ENCODE measurements at regions not wholly inside any gene's neighbourhood (a gene's known extent, or its start where the extent isn't known, plus 50 kb on each side); places are given as distances from the start of the nearest gene placed in this dataset.

DNA sequence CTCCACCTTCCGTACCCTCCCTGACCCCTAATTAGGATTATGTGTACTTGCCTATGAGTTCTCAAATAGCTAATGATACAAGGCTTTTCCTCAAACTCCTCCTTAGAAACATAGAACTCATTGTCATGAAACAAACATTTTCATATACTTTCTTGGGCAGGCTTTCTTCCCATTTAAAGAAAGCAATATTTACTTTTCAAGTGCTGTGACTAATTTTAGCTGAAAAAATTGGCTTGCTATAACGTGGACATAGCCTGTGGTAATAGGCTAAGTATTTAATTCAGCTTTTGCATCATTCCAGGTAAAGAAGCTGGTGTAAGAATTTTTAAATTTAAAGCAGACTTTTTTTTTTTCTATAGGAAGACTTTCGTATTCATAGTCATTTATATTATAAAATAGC is 208.7 kb downstream of the SOX2 start:
- TF ChIP-seq POLR2A (IDR thresholded peaks at IDR 0.05; ENCODE audit: low read length) (no peak), GATA1 (IDR thresholded peaks at IDR 0.05; ENCODE audit: low read depth, low read length) (no peak)
